ENCODE measurements at regions not wholly inside any gene's neighbourhood (a gene's known extent, or its start where the extent isn't known, plus 50 kb on each side); places are given as distances from the start of the nearest gene placed in this dataset.

DNA sequence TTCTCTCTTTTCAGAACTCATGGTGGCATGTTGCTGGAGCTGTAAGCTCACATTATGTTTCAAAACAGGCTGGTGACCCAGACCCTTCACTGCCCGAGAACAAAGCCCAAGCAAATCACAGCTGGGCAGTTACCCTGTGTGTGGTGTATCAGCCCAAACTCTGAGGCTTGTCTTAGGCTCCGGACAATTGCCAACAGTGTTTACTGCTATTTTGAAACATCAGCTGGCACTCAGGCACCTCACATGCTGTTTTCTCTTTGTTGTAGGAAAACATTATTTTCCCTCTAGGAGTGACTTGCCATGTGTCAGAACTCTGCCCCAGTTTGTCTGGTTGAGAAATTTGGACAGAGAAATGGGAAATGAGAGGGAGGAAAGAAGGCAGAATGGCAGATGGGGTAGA lies 237.6 kb upstream of the APCDD1 start:
- no peak for DNase-seq
- Histone ChIP-seq H3K36me3 (ENCODE audit: control insufficient read depth, insufficient read depth, low read length) (no peaks in the 10 kb centered on the region), H3K4me3 (ENCODE audit: low read length) (no peak overlapping the region), H3K27ac (ENCODE audit: low read length) (no peak overlapping the region), H3K4me1 (ENCODE audit: control insufficient read depth, insufficient read depth, low read length) (no peaks in the 10 kb centered on the region), H3K9me3 (ENCODE audit: control insufficient read depth, low read depth, low read length) (no peaks in the 10 kb centered on the region), H3K27me3 (ENCODE audit: control insufficient read depth, insufficient read depth, low read length) (no peaks in the 10 kb centered on the region)
- WGBS (ENCODE audit: insufficient coverage, low lambda C conversion rate), result no CpG with 5 or more reads among the region's 2 CpGs

DNA sequence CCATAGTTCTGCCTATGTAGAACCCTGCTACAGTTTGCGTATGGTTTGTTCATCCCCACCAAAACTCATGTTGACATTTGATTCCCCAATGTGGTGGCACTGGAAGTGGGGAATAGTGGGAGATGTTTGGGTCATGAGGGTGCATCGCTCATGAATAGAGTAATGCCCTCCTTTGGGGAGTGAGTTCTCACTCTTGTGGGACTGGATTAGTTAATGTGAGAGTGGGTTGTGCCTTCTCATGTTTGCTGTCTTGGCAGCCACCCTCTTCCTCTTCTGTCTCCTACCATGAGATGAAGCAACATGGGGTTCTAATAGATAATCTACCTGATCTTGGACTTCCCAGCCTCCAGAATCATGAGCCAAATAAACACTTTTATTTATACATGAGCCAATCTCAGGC lies 237.2 kb upstream of the APCDD1 start:
- Histone ChIP-seq H3K27me3 (ENCODE audit: control insufficient read depth, insufficient read depth, low read length) (no peaks in the 10 kb centered on the region), H3K36me3 (ENCODE audit: control insufficient read depth, insufficient read depth, low read length) (no peaks in the 10 kb centered on the region), H3K4me3 (ENCODE audit: low read length) (no peak overlapping the region), H3K9me3 (ENCODE audit: control insufficient read depth, low read depth, low read length) (no peaks in the 10 kb centered on the region), H3K27ac (ENCODE audit: low read length) (no peak overlapping the region), H3K4me1 (ENCODE audit: control insufficient read depth, insufficient read depth, low read length) (no peaks in the 10 kb centered on the region)
- no CpG with 5 or more reads among the region's 2 CpGs for WGBS (ENCODE audit: insufficient coverage, low lambda C conversion rate)
- DNase-seq, result no peak

DNA sequence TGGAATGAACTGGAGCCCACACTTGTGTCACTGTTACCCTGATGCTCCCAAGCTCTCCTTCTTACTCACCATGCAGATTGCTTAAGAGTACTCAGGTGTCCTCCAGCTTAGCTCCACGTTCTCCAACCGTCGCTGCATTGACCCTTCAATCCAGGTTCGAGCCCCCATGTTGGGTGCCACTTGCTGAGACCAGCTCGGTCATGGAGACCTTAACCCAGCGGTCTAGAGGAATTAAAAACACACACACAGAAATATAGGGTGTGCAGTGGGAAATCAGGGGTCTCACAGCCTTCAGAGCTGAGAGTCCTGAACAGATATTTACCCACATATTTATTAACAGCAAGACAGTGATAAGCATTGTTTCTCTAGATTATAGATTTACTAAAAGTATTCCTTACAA lies 229.1 kb upstream of the APCDD1 start:
- DNase-seq, result no peak
- WGBS (ENCODE audit: insufficient coverage, low lambda C conversion rate), result no CpG with 5 or more reads among the region's 6 CpGs
- Histone ChIP-seq H3K27ac (ENCODE audit: low read length) (no peak overlapping the region), H3K9me3 (ENCODE audit: control insufficient read depth, low read depth, low read length) (no peaks in the 10 kb centered on the region), H3K36me3 (ENCODE audit: control insufficient read depth, insufficient read depth, low read length) (no peaks in the 10 kb centered on the region), H3K4me1 (ENCODE audit: control insufficient read depth, insufficient read depth, low read length) (no peaks in the 10 kb centered on the region), H3K4me3 (ENCODE audit: low read length) (no peak overlapping the region), H3K27me3 (ENCODE audit: control insufficient read depth, insufficient read depth, low read length) (no peaks in the 10 kb centered on the region)

DNA sequence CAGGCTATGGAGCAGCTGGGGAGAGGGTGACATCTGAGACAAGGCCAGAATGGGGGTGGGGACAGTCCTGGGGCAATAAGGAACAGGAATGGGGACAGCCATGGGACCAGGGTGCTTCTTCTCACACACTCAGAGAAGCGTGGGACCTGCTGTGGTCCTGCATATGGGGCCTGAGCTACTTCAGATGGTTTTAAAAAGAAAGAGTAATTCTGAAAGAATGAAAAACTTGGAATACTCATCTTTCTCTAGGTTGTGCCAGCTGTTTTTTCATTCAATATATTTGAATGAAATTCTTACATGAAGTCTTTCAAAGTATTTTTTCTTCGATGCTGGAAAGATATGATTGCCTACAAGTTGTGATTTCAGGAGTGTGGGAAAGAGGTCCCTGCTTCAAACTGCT lies 227.5 kb upstream of the APCDD1 start:
- Histone ChIP-seq H3K27ac (ENCODE audit: low read length) (no peak overlapping the region), H3K27me3 (ENCODE audit: control insufficient read depth, insufficient read depth, low read length) (no peaks in the 10 kb centered on the region), H3K36me3 (ENCODE audit: control insufficient read depth, insufficient read depth, low read length) (no peaks in the 10 kb centered on the region), H3K4me3 (ENCODE audit: low read length) (no peak overlapping the region), H3K9me3 (ENCODE audit: control insufficient read depth, low read depth, low read length) (no peaks in the 10 kb centered on the region), H3K4me1 (ENCODE audit: control insufficient read depth, insufficient read depth, low read length) (no peaks in the 10 kb centered on the region)
- WGBS (ENCODE audit: insufficient coverage, low lambda C conversion rate), result no CpG with 5 or more reads among the region's 2 CpGs
- DNase-seq, result no peak

DNA sequence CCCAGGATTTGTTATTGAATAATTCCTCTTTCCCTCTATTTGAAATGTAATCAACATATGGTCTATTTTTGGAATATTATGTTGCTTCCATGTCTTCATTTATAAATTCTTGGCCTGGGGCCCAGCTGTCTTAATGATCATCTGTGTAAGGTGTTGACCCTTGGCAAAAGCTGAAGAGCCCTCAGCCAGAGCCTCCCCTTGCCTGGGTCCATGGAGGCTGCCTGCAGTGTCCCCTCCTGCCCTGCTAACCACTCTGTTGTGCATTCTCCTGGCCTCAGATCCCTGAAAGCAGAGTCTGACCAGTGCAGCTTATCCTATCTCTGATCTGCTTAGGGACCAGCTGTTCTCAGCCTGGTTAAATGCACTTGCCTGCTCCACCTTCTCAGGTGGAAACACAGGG lies 226.1 kb upstream of the APCDD1 start:
- H3K4me3 ChIP-seq (ENCODE audit: low read length), result no peak overlapping the region
- H3K4me1 ChIP-seq (ENCODE audit: control insufficient read depth, insufficient read depth, low read length), result no peaks in the 10 kb centered on the region
- no peak overlapping the region for H3K27ac ChIP-seq (ENCODE audit: low read length)
- no peak for DNase-seq
- H3K36me3 ChIP-seq (ENCODE audit: control insufficient read depth, insufficient read depth, low read length), result no peaks in the 10 kb centered on the region
- no peaks in the 10 kb centered on the region for H3K9me3 ChIP-seq (ENCODE audit: control insufficient read depth, low read depth, low read length)
- no peaks in the 10 kb centered on the region for H3K27me3 ChIP-seq (ENCODE audit: control insufficient read depth, insufficient read depth, low read length)

DNA sequence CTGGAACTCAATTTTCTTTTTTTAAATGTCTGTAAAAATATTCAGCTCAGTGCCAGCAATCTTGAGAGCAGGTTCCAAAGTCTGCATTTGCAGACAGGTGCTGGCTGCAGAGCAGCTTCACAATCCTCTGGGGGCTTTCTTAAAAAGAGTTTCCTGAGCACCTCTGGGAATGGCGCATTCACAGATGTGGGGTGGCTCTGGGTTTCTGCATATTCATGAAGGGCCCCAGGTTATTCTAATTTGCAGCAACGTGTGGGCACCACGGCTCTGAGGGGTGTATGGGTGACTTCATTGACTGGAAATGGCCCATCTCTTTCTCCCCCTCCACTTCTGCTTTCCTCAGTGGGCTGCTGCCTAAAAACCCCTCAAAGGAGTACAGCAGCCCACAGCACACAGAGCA lies 225.0 kb upstream of the APCDD1 start:
- H3K9me3 ChIP-seq (ENCODE audit: control insufficient read depth, low read depth, low read length), result no peaks in the 10 kb centered on the region
- no peaks in the 10 kb centered on the region for H3K4me1 ChIP-seq (ENCODE audit: control insufficient read depth, insufficient read depth, low read length)
- H3K27me3 ChIP-seq (ENCODE audit: control insufficient read depth, insufficient read depth, low read length), result no peaks in the 10 kb centered on the region
- no peak overlapping the region for H3K27ac ChIP-seq (ENCODE audit: low read length)
- H3K36me3 ChIP-seq (ENCODE audit: control insufficient read depth, insufficient read depth, low read length), result no peaks in the 10 kb centered on the region
- DNase-seq, result no peak
- no CpG with 5 or more reads among the region's 3 CpGs for WGBS (ENCODE audit: insufficient coverage, low lambda C conversion rate)
- H3K4me3 ChIP-seq (ENCODE audit: low read length), result no peak overlapping the region

DNA sequence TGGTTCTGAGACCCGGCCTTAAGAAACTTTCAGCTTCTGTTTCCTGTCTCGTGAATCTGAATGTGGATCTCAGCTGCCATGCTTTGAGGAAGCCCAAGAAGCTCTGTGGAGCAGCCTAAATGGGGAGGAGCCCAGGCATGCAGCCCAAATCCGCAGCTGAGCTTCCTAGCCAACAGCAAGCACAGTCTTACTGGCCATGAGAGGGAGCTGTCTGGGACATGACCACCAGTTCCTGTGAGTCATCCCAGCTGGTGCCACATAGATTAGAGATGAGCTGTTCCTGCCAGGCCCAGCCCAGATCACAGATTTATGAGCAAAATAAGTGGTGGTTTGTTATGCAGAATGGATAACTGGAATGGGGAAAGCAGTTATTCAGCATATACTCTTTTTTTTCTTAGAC lies 224.4 kb upstream of the APCDD1 start:
- no peak overlapping the region for H3K27ac ChIP-seq (ENCODE audit: low read length)
- H3K4me3 ChIP-seq (ENCODE audit: low read length), result no peak overlapping the region
- WGBS (ENCODE audit: insufficient coverage, low lambda C conversion rate), result no CpG with 5 or more reads among the region's 3 CpGs
- no peaks in the 10 kb centered on the region for H3K9me3 ChIP-seq (ENCODE audit: control insufficient read depth, low read depth, low read length)
- H3K36me3 ChIP-seq (ENCODE audit: control insufficient read depth, insufficient read depth, low read length), result no peaks in the 10 kb centered on the region
- no peaks in the 10 kb centered on the region for H3K27me3 ChIP-seq (ENCODE audit: control insufficient read depth, insufficient read depth, low read length)
- peaks cover 3% of the 10 kb centered on the region for H3K4me1 ChIP-seq (ENCODE audit: control insufficient read depth, insufficient read depth, low read length)
- DNase-seq, result no peak

DNA sequence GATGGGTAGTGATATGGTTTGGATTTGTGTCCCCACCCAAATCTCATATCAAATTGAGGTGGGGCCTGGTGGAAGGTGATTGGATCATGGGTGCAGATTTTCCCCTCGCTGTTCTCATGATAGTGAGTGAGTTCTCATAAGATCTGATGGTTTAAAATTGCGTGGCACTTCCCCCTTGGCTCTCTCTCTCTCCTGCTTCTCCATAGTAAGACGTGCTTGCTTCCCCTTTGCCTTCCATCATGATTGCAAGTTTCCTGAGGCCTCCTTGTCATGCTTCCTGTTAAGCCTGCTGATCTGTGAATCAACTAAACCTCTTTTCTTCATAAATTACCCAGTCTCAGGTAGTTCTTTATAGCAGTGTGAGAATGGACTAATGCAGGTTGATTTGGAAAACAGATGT lies 223.2 kb upstream of the APCDD1 start:
- H3K4me1 ChIP-seq (ENCODE audit: control insufficient read depth, insufficient read depth, low read length), result peaks cover 3% of the 10 kb centered on the region
- 67% methylated on average over 1 of the region's 3 CpGs for WGBS (ENCODE audit: insufficient coverage, low lambda C conversion rate)
- no peak for DNase-seq
- no peak overlapping the region for H3K4me3 ChIP-seq (ENCODE audit: low read length)
- H3K27ac ChIP-seq (ENCODE audit: low read length), result no peak overlapping the region
- no peaks in the 10 kb centered on the region for H3K9me3 ChIP-seq (ENCODE audit: control insufficient read depth, low read depth, low read length)
- H3K27me3 ChIP-seq (ENCODE audit: control insufficient read depth, insufficient read depth, low read length), result no peaks in the 10 kb centered on the region
- H3K36me3 ChIP-seq (ENCODE audit: control insufficient read depth, insufficient read depth, low read length), result no peaks in the 10 kb centered on the region

DNA sequence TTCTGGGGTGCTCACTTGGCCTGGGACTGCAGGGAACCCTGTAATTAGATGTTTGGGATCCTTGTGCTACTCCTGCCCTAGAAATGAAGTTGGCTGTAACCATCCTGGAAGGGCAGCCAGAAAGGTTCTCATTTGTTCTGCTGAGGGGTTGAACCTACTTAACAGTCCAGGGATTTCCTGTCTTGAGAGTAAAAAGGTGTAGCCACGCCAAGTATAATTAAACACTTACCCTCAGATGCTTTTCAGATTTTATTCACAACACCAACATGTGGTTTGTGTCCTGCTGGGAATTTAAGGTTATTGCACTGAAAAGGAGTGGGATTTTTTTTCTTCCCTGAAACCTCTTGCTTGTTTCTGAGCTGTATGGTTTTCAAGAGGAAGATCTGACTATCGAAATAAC lies 222.4 kb upstream of the APCDD1 start:
- Histone ChIP-seq H3K4me1 (ENCODE audit: control insufficient read depth, insufficient read depth, low read length) (peaks cover 3% of the 10 kb centered on the region), H3K36me3 (ENCODE audit: control insufficient read depth, insufficient read depth, low read length) (no peaks in the 10 kb centered on the region), H3K27me3 (ENCODE audit: control insufficient read depth, insufficient read depth, low read length) (no peaks in the 10 kb centered on the region), H3K27ac (ENCODE audit: low read length) (no peak overlapping the region), H3K4me3 (ENCODE audit: low read length) (no peak overlapping the region), H3K9me3 (ENCODE audit: control insufficient read depth, low read depth, low read length) (no peaks in the 10 kb centered on the region)
- WGBS (ENCODE audit: insufficient coverage, low lambda C conversion rate), result 80% methylated on average over 1 of the region's 2 CpGs
- DNase-seq, result no peak

DNA sequence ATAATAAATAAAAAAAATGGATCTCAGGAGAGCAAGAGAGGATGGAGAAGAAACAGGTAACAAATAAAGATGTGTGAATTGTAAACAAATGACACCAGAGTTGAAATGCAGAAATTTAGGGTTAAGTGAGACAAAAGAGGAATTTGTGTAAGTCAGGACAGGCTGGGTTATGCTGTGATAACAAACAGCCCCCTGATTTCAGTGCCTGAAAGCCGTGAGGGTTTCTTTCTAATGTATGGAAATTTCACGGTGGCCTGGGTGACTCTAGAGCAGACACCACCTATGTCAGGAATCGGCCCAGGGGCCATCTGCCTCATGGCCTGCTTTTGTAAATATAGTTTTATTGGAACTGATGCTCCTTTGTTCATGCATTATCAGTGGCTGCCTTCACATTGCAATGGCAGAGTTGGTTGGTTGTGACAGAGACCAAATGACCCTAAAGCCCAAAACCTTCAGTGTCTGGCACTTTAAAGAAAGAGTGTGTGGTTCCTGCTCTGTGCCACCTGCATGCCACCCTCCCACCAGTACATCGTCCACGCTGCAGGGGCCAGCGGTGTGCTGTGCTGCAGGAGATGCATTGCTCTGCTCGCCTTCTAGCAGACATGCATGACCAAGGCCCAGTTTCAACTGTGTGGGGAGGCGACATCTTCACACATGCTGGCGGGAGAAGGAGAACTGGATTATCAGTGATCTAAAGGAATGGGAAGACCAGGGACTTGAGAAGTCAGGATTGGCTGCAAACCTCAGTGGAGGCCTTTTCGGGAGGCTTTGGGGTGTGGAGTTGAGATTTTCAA lies 221.2 kb upstream of the APCDD1 start:
- no CpG with 5 or more reads among the region's 10 CpGs for WGBS (ENCODE audit: insufficient coverage, low lambda C conversion rate)
- Histone ChIP-seq H3K9me3 (ENCODE audit: control insufficient read depth, low read depth, low read length) (no peaks in the 10 kb centered on the region), H3K4me1 (ENCODE audit: control insufficient read depth, insufficient read depth, low read length) (peaks cover 3% of the 10 kb centered on the region), H3K27me3 (ENCODE audit: control insufficient read depth, insufficient read depth, low read length) (no peaks in the 10 kb centered on the region), H3K27ac (ENCODE audit: low read length) (no peak overlapping the region), H3K4me3 (ENCODE audit: low read length) (no peak overlapping the region), H3K36me3 (ENCODE audit: control insufficient read depth, insufficient read depth, low read length) (no peaks in the 10 kb centered on the region)
- DNase-seq, result no peak

DNA sequence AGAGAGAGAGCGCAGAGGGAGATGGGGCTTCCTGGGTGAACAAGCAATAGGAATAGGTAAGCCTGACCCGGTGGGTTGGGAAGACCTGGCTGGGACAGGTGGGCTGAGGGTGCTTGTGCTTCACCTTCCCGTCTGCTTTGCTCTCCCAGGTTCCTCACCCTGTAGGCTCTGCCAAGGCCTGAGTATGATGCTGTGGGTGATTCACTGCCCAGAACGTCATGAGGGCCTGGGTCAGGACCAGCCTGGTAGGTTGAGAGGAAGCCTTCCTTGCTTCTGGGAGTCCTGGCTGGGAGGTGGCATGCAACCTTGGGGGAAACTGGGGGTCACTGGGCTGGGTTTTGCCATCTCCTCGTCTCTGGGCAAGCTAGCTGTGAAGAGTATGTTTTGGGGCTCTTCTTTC lies 220.2 kb upstream of the APCDD1 start:
- Histone ChIP-seq H3K9me3 (ENCODE audit: control insufficient read depth, low read depth, low read length) (no peaks in the 10 kb centered on the region), H3K4me3 (ENCODE audit: low read length) (no peak overlapping the region), H3K27ac (ENCODE audit: low read length) (no peak overlapping the region), H3K27me3 (ENCODE audit: control insufficient read depth, insufficient read depth, low read length) (no peaks in the 10 kb centered on the region), H3K36me3 (ENCODE audit: control insufficient read depth, insufficient read depth, low read length) (no peaks in the 10 kb centered on the region), H3K4me1 (ENCODE audit: control insufficient read depth, insufficient read depth, low read length) (peaks cover 3% of the 10 kb centered on the region)
- WGBS (ENCODE audit: insufficient coverage, low lambda C conversion rate), result 100% methylated on average over 1 of the region's 5 CpGs
- DNase-seq, result no peak

All from large intestine (tissue), 3 donors.